GM12878 (cell line): ENCODE measurements at regions not wholly inside any gene's neighbourhood (a gene's known extent, or its start where the extent isn't known, plus 50 kb on each side); places are given as distances from the start of the nearest gene placed in this dataset.

Experiments used
- ATAC-seq: fragments of 200-7000 bp; cut with Tn5 transposase; 3 replicates; pipeline ENCODE4 v1.9.1; 2020; ENCODE audit warnings: mild to moderate bottlenecking, moderate library complexity
- BruUV-seq: library from RNA; stranded (reverse); fragments of 400-500 nt; replicated peaks from 2 replicates; lab custom pipeline; 2021; lab: Mats Ljungman, UMichigan
- CTCF ChIA-PET: fragments of 300-600 bp; sonication (Branson Sonifier 250); formaldehyde crosslinking; extraction: SDS; loops from one replicate; lab custom pipeline; 2021; ENCODE audit warnings: inconsistent platforms; lab: Yijun Ruan, JAX
- POLR2A ChIA-PET: fragments of 350-600 bp; formaldehyde crosslinking; extraction: SDS; loops from one replicate; lab custom pipeline; 2021; ENCODE audit warnings: inconsistent platforms; lab: Charles Lee
- RAD21 ChIA-PET: fragments of 300-600 bp; sonication (Branson Sonifier 250); formaldehyde crosslinking; loops from one replicate; lab custom pipeline; 2023; ENCODE audit warnings: antibody characterized with exemption; ENCODE audit not compliant: unreplicated experiment; lab: Charles Lee
- SMC1A ChIA-PET: fragments of 300-600 bp; sonication (Branson Sonifier 250); formaldehyde crosslinking; loops from one replicate; lab custom pipeline; 2023; ENCODE audit not compliant: unreplicated experiment, uncharacterized antibody; lab: Charles Lee
- DNase-seq: peaks from one replicate; pipeline ENCODE4 v3.0.0-alpha.2; 2011; ENCODE audit warnings: low read depth, low spot score
- FAIRE-seq: peaks from 3 replicates; lab custom pipeline; 2011; peaks lifted over from hg19 to GRCh38; lab: Jason Lieb, UNC
- H2AFZ ChIP-seq: 2 replicates; pipeline ENCODE4 v1.6.0; 2011; ENCODE audit warnings: low read depth, low read length, control low read depth; ENCODE audit not compliant: control insufficient read depth
- H3K27ac ChIP-seq: 2 replicates; pipeline ENCODE4 v1.5.1; 2011; ENCODE audit warnings: control low read depth; ENCODE audit not compliant: control insufficient read depth, insufficient read depth
- H3K27me3 ChIP-seq, 2 experiments: replicated peaks in 1 of 2; 2 replicates each; pipeline versions ENCODE4 v1.6.0 to v1.6.1; 2011; ENCODE audit warnings: low read length in 1 of 2; ENCODE audit not compliant: control insufficient read depth in 2 of 2, insufficient read depth in 2 of 2
- H3K36me3 ChIP-seq, 2 experiments: 2 replicates each; pipeline ENCODE4 v1.5.1; 2011; ENCODE audit warnings: low read length in 1 of 2; ENCODE audit not compliant: control insufficient read depth in 2 of 2, insufficient read depth in 2 of 2
- H3K4me1 ChIP-seq: 2 replicates; pipeline ENCODE4 v1.6.1; 2011; ENCODE audit warnings: mild to moderate bottlenecking, low read length, moderate library complexity, mixed read lengths; ENCODE audit not compliant: control insufficient read depth, insufficient read depth
- H3K4me2 ChIP-seq: 2 replicates; pipeline ENCODE4 v1.6.0; 2011; ENCODE audit warnings: control low read depth; ENCODE audit not compliant: control insufficient read depth, insufficient read depth
- H3K4me3 ChIP-seq: fragments of 200-600 bp; sonication (generic); 2 replicates; pipeline ENCODE4 v1.5.1; 2016
- H3K79me2 ChIP-seq: 2 replicates; pipeline ENCODE4 v1.6.0; 2011; ENCODE audit warnings: low read length; ENCODE audit not compliant: control insufficient read depth, insufficient read depth
- H3K9ac ChIP-seq: 2 replicates; pipeline ENCODE4 v1.8.0; 2011; ENCODE audit warnings: low read length, control low read depth, mixed read lengths; ENCODE audit not compliant: control insufficient read depth, insufficient read depth
- H3K9me3 ChIP-seq: replicated peaks from 3 replicates; pipeline ENCODE4 v1.5.1; 2011; ENCODE audit warnings: mild to moderate bottlenecking, low read length; ENCODE audit not compliant: control insufficient read depth, insufficient read depth
- H4K20me1 ChIP-seq: 2 replicates; pipeline ENCODE4 v1.6.0; 2011; ENCODE audit not compliant: control insufficient read depth, insufficient read depth
- FOXK2 ChIP-seq: fragments of 450-650 bp; IDR thresholded peaks from 2 replicates; pipeline ENCODE4 v1.6.1; 2017; ENCODE audit warnings: mild to moderate bottlenecking, moderate library complexity
- GABPA ChIP-seq: IDR thresholded peaks from 2 replicates; pipeline ENCODE4 v1.6.1; 2014; ENCODE audit warnings: antibody characterized with exemption, low read depth, mild to moderate bottlenecking, inconsistent platforms
- WGBS: methylation state at CpG from one replicate; pipeline ENCODE4 v1.1.6; 2016; ENCODE audit warnings: low lambda C conversion rate; ENCODE audit not compliant: insufficient replicate concordance, insufficient coverage; ENCODE audit errors: missing lambda C conversion rate; 5-methylcytosine and 5-hydroxymethylcytosine counted together
- in situ Hi-C: fragments of 300-500 bp; cut with MboI; formaldehyde crosslinking; loops from 9 replicates; pipeline ENCODE4 v1.14.3; 2018; ENCODE audit warnings: mixed read lengths
- intact Hi-C: fragments of 100-400 bp; cut with micrococcal nuclease; formaldehyde crosslinking; loops from one replicate; pipeline ENCODE4 v1.14.2; 2022; ENCODE audit not compliant: unreplicated experiment
- TF ChIP-seq, protein P1 (sequence below): fragments of 450-650 bp; IDR thresholded peaks from 2 replicates; pipeline ENCODE4 v1.6.1; 2017; ENCODE audit warnings: mild to moderate bottlenecking, moderate library complexity
- TF ChIP-seq, protein P2 (sequence below): IDR thresholded peaks from 2 replicates; pipeline ENCODE4 v1.6.1; 2011; ENCODE audit warnings: borderline replicate concordance, low read depth, mild to moderate bottlenecking, moderate library complexity, low read length; ENCODE audit not compliant: insufficient read depth, poor library complexity, severe bottlenecking

DNA sequence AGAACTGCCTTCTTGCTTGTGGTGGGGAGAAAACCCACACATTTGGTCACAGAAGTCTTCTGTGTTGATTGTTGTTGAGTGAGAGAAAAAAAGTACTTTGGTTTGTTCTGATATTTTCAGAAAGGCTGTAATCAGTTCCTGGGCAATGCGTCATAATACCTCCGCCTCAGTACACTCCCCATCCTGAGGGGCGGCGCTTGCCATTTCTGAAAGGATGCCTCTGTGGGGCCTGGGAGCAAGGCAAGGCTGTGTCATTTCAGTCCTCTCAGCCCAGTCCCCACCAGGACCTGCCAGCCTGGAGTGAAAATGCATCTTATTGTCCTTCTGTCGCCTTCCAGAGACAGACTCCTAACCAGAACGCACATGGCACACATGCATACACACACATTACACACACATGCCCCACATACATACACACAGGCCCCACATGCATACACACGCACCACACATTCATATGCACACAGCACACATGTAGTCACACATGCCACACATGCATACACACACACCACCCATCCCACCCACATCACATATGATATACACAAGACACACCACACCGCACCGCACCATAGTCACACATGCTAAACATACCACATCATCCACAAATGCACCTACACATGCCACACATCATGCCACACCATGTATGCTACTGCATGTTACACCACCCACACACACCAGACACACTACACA, 90.0 kb downstream of the CXCL12 start:
- in situ Hi-C loops: no loop called here
- POLR2A ChIA-PET: no interaction called here
- intact Hi-C loops: no loop called here
- Histone ChIP-seq H2AFZ (no peak overlapping the region), H4K20me1 (no peaks in the 10 kb centered on the region), H3K4me3 (no peak overlapping the region), H3K27ac (no peak overlapping the region), H3K9ac (no peak overlapping the region), H3K4me2 (no peak overlapping the region), H3K9me3 (no peaks in the 10 kb centered on the region), H3K79me2 (no peaks in the 10 kb centered on the region), H3K4me1 (peaks cover 3% of the 10 kb centered on the region; the same call in 1 of the 2 replicates), H3K27me3 (no peaks in the 10 kb centered on the region), H3K36me3 (no peaks in the 10 kb centered on the region)
- SMC1A ChIA-PET: interaction anchor here (0.9 to 1.5 kb wide), 2 partner anchors 12 to 17 kb away, joined by 3 to 6 read pairs; no protein-coding TSS in a partner anchor
- CTCF ChIA-PET: interaction anchor here (1.4 kb wide), 1 partner anchor 10 kb away, joined by 4 read pairs; no protein-coding TSS in a partner anchor
- RAD21 ChIA-PET: no interaction called here
- no peak for ATAC-seq
- no peak for DNase-seq
- BruUV-seq: no TSS peak
- peak; percentile 72 for FAIRE-seq
- TF ChIP-seq, protein P1, sequence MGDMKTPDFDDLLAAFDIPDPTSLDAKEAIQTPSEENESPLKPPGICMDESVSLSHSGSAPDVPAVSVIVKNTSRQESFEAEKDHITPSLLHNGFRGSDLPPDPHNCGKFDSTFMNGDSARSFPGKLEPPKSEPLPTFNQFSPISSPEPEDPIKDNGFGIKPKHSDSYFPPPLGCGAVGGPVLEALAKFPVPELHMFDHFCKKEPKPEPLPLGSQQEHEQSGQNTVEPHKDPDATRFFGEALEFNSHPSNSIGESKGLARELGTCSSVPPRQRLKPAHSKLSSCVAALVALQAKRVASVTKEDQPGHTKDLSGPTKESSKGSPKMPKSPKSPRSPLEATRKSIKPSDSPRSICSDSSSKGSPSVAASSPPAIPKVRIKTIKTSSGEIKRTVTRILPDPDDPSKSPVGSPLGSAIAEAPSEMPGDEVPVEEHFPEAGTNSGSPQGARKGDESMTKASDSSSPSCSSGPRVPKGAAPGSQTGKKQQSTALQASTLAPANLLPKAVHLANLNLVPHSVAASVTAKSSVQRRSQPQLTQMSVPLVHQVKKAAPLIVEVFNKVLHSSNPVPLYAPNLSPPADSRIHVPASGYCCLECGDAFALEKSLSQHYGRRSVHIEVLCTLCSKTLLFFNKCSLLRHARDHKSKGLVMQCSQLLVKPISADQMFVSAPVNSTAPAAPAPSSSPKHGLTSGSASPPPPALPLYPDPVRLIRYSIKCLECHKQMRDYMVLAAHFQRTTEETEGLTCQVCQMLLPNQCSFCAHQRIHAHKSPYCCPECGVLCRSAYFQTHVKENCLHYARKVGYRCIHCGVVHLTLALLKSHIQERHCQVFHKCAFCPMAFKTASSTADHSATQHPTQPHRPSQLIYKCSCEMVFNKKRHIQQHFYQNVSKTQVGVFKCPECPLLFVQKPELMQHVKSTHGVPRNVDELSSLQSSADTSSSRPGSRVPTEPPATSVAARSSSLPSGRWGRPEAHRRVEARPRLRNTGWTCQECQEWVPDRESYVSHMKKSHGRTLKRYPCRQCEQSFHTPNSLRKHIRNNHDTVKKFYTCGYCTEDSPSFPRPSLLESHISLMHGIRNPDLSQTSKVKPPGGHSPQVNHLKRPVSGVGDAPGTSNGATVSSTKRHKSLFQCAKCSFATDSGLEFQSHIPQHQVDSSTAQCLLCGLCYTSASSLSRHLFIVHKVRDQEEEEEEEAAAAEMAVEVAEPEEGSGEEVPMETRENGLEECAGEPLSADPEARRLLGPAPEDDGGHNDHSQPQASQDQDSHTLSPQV: no peak
- no peak for TF ChIP-seq FOXK2
- TF ChIP-seq GABPA: no peak
- TF ChIP-seq, protein P2, sequence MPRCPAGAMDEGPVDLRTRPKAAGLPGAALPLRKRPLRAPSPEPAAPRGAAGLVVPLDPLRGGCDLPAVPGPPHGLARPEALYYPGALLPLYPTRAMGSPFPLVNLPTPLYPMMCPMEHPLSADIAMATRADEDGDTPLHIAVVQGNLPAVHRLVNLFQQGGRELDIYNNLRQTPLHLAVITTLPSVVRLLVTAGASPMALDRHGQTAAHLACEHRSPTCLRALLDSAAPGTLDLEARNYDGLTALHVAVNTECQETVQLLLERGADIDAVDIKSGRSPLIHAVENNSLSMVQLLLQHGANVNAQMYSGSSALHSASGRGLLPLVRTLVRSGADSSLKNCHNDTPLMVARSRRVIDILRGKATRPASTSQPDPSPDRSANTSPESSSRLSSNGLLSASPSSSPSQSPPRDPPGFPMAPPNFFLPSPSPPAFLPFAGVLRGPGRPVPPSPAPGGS: peak; percentile 39
- 87% methylated on average over 9 of the region's 9 CpGs for WGBS
